Peyer's patch (tissue), 4 donors: ENCODE measurements at regions not wholly inside any gene's neighbourhood (a gene's known extent, or its start where the extent isn't known, plus 50 kb on each side); places are given as distances from the start of the nearest gene placed in this dataset.

Experiments used
- DNase-seq, 3 donors: peaks; one replicate each; pipeline ENCODE4 v3.0.0-alpha.2; 2017 to 2019
- H3K27ac ChIP-seq, 4 donors: fragments of 200-600 bp; sonication (generic); one replicate each; pipeline ENCODE4 v1.5.1; 2016 to 2019
- H3K27me3 ChIP-seq, 2 donors: fragments of 200-600 bp; sonication (generic); one replicate each; pipeline ENCODE4 v1.5.1; 2019
- H3K36me3 ChIP-seq, 3 donors: fragments of 200-600 bp; sonication (generic); one replicate each; pipeline ENCODE4 v1.5.1; 2016 to 2019
- H3K4me1 ChIP-seq, 4 donors: fragments of 200-600 bp; sonication (generic); one replicate each; pipeline ENCODE4 v1.5.1; 2016 to 2019
- H3K4me3 ChIP-seq, 4 donors: fragments of 200-600 bp; sonication (generic); 1 replicate in 3 of 4; 2 replicates in 1 of 4; pipeline ENCODE4 v1.5.1; 2016 to 2019; ENCODE audit warnings: mild to moderate bottlenecking in 1 of 4
- H3K9me3 ChIP-seq, 4 donors: fragments of 200-600 bp; sonication (generic); one replicate each; pipeline ENCODE4 v1.5.1; 2016 to 2019; ENCODE audit warnings: mild to moderate bottlenecking in 1 of 4
- CTCF ChIP-seq, 6 experiments: fragments of 450-650 bp in 4 of 6; fragments of 200-600 bp in 2 of 6; sonication (generic) in 1 of 6; IDR thresholded peaks; one replicate each; pipeline ENCODE4 v1.5.1; 2017 to 2019; ENCODE audit warnings: antibody characterized with exemption in 6 of 6, mild to moderate bottlenecking in 3 of 6, moderate library complexity in 1 of 6
- POLR2A ChIP-seq, 2 donors: fragments of 450-650 bp; IDR thresholded peaks; one replicate each; pipeline ENCODE4 v1.5.1; 2017; ENCODE audit warnings: antibody characterized with exemption in 2 of 2, mild to moderate bottlenecking in 2 of 2, moderate library complexity in 2 of 2

- TF ChIP-seq CTCF (IDR thresholded peaks at IDR 0.05) (no peak), POLR2A (IDR thresholded peaks at IDR 0.05) (no peak)
- Histone ChIP-seq H3K4me1 (no peaks in the 10 kb centered on the region), H3K9me3 (peaks cover 0 to 3% (median 0%) of the 10 kb centered on the region in 4 donors), H3K4me3 (no peak overlapping the region), H3K27ac (no peak overlapping the region), H3K27me3 (no peaks in the 10 kb centered on the region), H3K36me3 (no peaks in the 10 kb centered on the region)
- DNase-seq: no peak
Observed at GRCh38 chr15:45885801-45886200, 251.0 kb downstream of the SQOR start.

- Histone ChIP-seq H3K4me3 (no peak overlapping the region), H3K4me1 (no peaks in the 10 kb centered on the region), H3K27me3 (no peaks in the 10 kb centered on the region), H3K27ac (no peak overlapping the region), H3K9me3 (no peaks in the 10 kb centered on the region), H3K36me3 (no peaks in the 10 kb centered on the region)
- no peak for TF ChIP-seq CTCF (IDR thresholded peaks at IDR 0.05)
- no peak for TF ChIP-seq POLR2A (IDR thresholded peaks at IDR 0.05)
- DNase-seq: no peak
Observed at GRCh38 chr15:45891766-45892165, 256.9 kb downstream of the SQOR start.

GRCh38 chr15:45892182-45892581 lies 257.4 kb downstream of the SQOR start:
- H3K27ac ChIP-seq: no peak overlapping the region

DNA sequence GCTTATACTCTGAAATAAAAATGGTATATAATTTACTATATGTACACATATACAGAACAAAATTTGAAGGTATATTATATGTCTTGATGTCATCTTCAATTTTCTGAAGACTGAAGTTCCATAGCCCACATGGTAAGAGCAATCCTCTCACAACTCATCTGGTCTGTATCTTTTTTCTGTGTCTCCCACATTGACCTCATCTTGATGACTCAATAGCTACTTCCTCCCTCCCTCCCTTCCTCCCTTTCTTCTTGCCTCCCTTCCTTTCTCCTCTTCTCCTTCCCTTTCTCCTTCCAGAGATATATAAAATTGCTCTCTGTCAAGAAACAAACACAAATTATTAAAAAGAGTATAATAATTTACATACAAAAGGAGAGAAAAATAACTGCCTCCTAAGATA lies 268.5 kb downstream of the SQOR start:
- no peaks in the 10 kb centered on the region for H3K4me1 ChIP-seq
- DNase-seq: no peak
- TF ChIP-seq CTCF (IDR thresholded peaks at IDR 0.05): no peak
- TF ChIP-seq POLR2A (IDR thresholded peaks at IDR 0.05): no peak
- H3K4me3 ChIP-seq: no peak overlapping the region
- H3K27ac ChIP-seq: no peak overlapping the region
- no peaks in the 10 kb centered on the region for H3K27me3 ChIP-seq
- no peaks in the 10 kb centered on the region for H3K9me3 ChIP-seq
- no peaks in the 10 kb centered on the region for H3K36me3 ChIP-seq

More at GRCh38 chr15:45892182-45892581, 257.4 kb downstream of the SQOR start:
- Histone ChIP-seq H3K27me3 (no peaks in the 10 kb centered on the region), H3K4me3 (no peak overlapping the region), H3K36me3 (no peaks in the 10 kb centered on the region), H3K4me1 (no peaks in the 10 kb centered on the region), H3K9me3 (no peaks in the 10 kb centered on the region)
- TF ChIP-seq CTCF (IDR thresholded peaks at IDR 0.05) (no peak), POLR2A (IDR thresholded peaks at IDR 0.05) (no peak)
- DNase-seq: no peak

DNA sequence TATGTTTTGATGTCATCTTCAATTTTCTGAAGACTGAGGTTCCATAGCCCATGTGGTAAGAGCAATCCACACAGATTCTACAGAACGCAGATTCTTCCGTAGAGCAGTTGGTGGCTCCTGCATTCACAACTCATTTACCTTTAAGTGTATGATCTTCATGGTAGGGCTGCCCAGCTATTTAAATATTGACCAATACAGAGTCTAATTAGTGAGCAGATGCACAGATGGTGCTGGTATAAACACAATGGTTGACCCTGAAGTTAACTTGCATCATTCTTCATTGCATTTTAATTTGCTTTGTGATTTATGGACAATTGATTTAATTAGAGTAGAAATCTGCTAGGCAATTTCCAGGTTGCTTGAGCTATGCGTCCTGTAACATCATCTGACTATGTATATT lies 269.2 kb downstream of the SQOR start:
- Histone ChIP-seq H3K27ac (no peak overlapping the region), H3K9me3 (no peaks in the 10 kb centered on the region), H3K4me3 (no peak overlapping the region), H3K36me3 (no peaks in the 10 kb centered on the region), H3K4me1 (no peaks in the 10 kb centered on the region), H3K27me3 (no peaks in the 10 kb centered on the region)
- TF ChIP-seq POLR2A (IDR thresholded peaks at IDR 0.05): no peak
- no peak for TF ChIP-seq CTCF (IDR thresholded peaks at IDR 0.05)
- no peak for DNase-seq

DNA sequence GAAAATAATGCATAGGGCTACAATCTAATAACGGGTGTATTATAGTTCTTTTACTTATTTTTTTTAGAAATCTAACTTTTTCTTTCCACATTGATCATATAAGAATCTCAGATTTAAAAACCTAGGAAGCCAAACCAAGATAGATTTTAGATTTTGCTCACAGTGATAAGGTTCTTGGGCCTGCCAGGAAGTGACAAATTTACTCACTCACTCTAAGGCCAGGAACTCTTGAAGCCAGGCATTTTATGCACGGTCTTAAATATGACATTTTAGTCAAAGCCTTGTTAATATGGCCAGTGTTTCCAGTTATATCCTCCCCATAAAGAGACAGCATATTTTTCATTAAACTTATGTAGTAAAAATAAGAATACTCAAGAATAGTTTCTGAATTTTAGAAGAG lies 271.4 kb downstream of the SQOR start:
- H3K36me3 ChIP-seq: no peaks in the 10 kb centered on the region
- TF ChIP-seq POLR2A (IDR thresholded peaks at IDR 0.05) (no peak), CTCF (IDR thresholded peaks at IDR 0.05) (no peak)
- H3K4me1 ChIP-seq: no peaks in the 10 kb centered on the region
- H3K9me3 ChIP-seq: no peaks in the 10 kb centered on the region
- DNase-seq: no peak
- no peaks in the 10 kb centered on the region for H3K27me3 ChIP-seq
- no peak overlapping the region for H3K4me3 ChIP-seq
- H3K27ac ChIP-seq: no peak overlapping the region
